ENCODE measurements at regions not wholly inside any gene's neighbourhood (a gene's known extent, or its start where the extent isn't known, plus 50 kb on each side); places are given as distances from the start of the nearest gene placed in this dataset.

GRCh38 chr17:77492446-77493237 is 351.9 kb downstream of the SEC14L1 start:
- H3K4me1 ChIP-seq (replicated peaks in 1 of 4; ENCODE audit: control insufficient read depth in 3 of 4, insufficient read depth in 4 of 4, low read length in 3 of 4), result peaks cover 0 to 5% (median 1%) of the 10 kb centered on the region in 4 experiments; a peak in 4 of 7 replicates
- no peak overlapping the region for H2BK20ac ChIP-seq (ENCODE audit: low read length)
- no peak overlapping the region for H3K4ac ChIP-seq (replicated peaks; ENCODE audit: insufficient read length, low read depth, low read length)
- peaks cover 17 to 47% (median 38%) of the 10 kb centered on the region in 4 experiments; a peak in 7 of 8 replicates for H3K36me3 ChIP-seq (ENCODE audit: control insufficient read depth in 2 of 4, insufficient read depth in 4 of 4, low read length in 3 of 4)
- H3K27ac ChIP-seq (ENCODE audit: low read depth, low read length), result no peak overlapping the region
- peaks cover 4 to 17% of the 10 kb centered on the region in 2 experiments for H4K20me1 ChIP-seq (replicated peaks in 1 of 2; ENCODE audit: control insufficient read depth in 1 of 2, insufficient read depth in 2 of 2, low read length in 2 of 2)
- no peak overlapping the region for H4K5ac ChIP-seq (ENCODE audit: insufficient read length, low read depth, low read length)
- no peaks in the 10 kb centered on the region for H3K79me2 ChIP-seq (ENCODE audit: control insufficient read depth in 1 of 2, insufficient read depth in 2 of 2, low read length in 2 of 2)
- H3K56ac ChIP-seq (replicated peaks; ENCODE audit: insufficient read length, low read depth, low read length), result no peak overlapping the region
- ChIA-PET CTCF (ENCODE audit: partially characterized antibody) (interaction anchor here (0.6 to 2.1 kb wide), 5 partner anchors 8 to 138 kb away, joined by 3 to 15 read pairs (median 3); no protein-coding TSS in a partner anchor), POLR2A (ENCODE audit: partially characterized antibody) (interaction anchor here (0.9 kb wide), 1 partner anchor 57 kb away, joined by 3 read pairs; no protein-coding TSS in a partner anchor)
- FAIRE-seq (no peak), DNase-seq (ENCODE audit: low read depth in 1 of 2, low spot score in 2 of 2) (no peak)
- H2AFZ ChIP-seq (ENCODE audit: low read length), result no peak overlapping the region
- no peak overlapping the region for H3K9ac ChIP-seq (replicated peaks in 1 of 4; ENCODE audit: extremely low read depth in 1 of 4, low read depth in 3 of 4, low read length in 3 of 4)
- H3K9me3 ChIP-seq (ENCODE audit: insufficient read depth in 2 of 2, low read depth in 1 of 2, low read length in 1 of 2), result no peaks in the 10 kb centered on the region
- no peak overlapping the region for H4K91ac ChIP-seq (replicated peaks; ENCODE audit: insufficient read length, low read length)
- H3K4me3 ChIP-seq (ENCODE audit: extremely low read depth in 1 of 4, insufficient read depth in 2 of 4, low read depth in 3 of 4, low read length in 4 of 4), result no peak overlapping the region
- H3K27me3 ChIP-seq (replicated peaks in 1 of 4; ENCODE audit: control insufficient read depth in 3 of 4, extremely low read depth in 1 of 4, insufficient read depth in 3 of 4, low read length in 3 of 4), result no peaks in the 10 kb centered on the region
- H3K23ac ChIP-seq (ENCODE audit: insufficient read length), result no peak overlapping the region
- H3K79me1 ChIP-seq (ENCODE audit: low read depth, low read length), result peaks cover 4% of the 10 kb centered on the region
- H2BK15ac ChIP-seq (ENCODE audit: low read length), result no peak overlapping the region
- H2BK12ac ChIP-seq (ENCODE audit: low read depth, low read length), result no peak overlapping the region
- H2BK5ac ChIP-seq (ENCODE audit: low read depth, low read length), result no peak overlapping the region
- H2AK5ac ChIP-seq (ENCODE audit: low read depth, low read length), result no peak overlapping the region
- no peak overlapping the region for H3K4me2 ChIP-seq (ENCODE audit: insufficient read depth in 1 of 2, low read depth in 2 of 2, low read length in 2 of 2)
- no peak overlapping the region for H3K18ac ChIP-seq (ENCODE audit: extremely low read depth, low read length)
- no peak overlapping the region for H3K14ac ChIP-seq (ENCODE audit: insufficient read length)
- H3K23me2 ChIP-seq (ENCODE audit: low read depth, low read length), result no peaks in the 10 kb centered on the region
- WGBS, 2 experiments (ENCODE audit: extremely low coverage in 1 of 2, insufficient coverage in 1 of 2, insufficient read length in 1 of 2, insufficient replicate concordance in 2 of 2, low coverage in 1 of 2, low lambda C conversion rate in 2 of 2, missing lambda C conversion rate in 1 of 2), result 90% methylated on average over 23 of the region's 23 CpGs; no CpG with 5 or more reads in 1 of the 2 experiments
- H2BK120ac ChIP-seq (replicated peaks; ENCODE audit: low read depth, low read length), result no peak overlapping the region
- no peak overlapping the region for H4K8ac ChIP-seq (ENCODE audit: extremely low read depth, insufficient read depth, low read length)
- TF ChIP-seq TEAD4 (IDR thresholded peaks at IDR 0.05; ENCODE audit: low read depth, low read length), result no peak
- TF ChIP-seq CTBP2 (IDR thresholded peaks at IDR 0.05; ENCODE audit: borderline replicate concordance, insufficient read depth, insufficient read length, low read length), result no peak
- TF ChIP-seq CBX5 (IDR thresholded peaks at IDR 0.05; ENCODE audit: low read depth, low read length), result no peak
- TF ChIP-seq CEBPB (IDR thresholded peaks at IDR 0.05; ENCODE audit: low read depth, low read length), result no peak
- no peak for TF ChIP-seq POU5F1 (IDR thresholded peaks at IDR 0.05; ENCODE audit: low read depth, low read length)
- TF ChIP-seq BCL11A (IDR thresholded peaks at IDR 0.05; ENCODE audit: low read depth in 2 of 2, low read length in 2 of 2), result no peak
- TF ChIP-seq SIRT6 (IDR thresholded peaks at IDR 0.05; ENCODE audit: low read length), result no peak
- TF ChIP-seq SP2 (IDR thresholded peaks at IDR 0.05; ENCODE audit: low read length), result no peak
- no peak for TF ChIP-seq ZNF274 (IDR thresholded peaks at IDR 0.05; ENCODE audit: borderline replicate concordance, extremely low read depth, low read length)
- no peak for TF ChIP-seq KDM1A (IDR thresholded peaks at IDR 0.05; ENCODE audit: borderline replicate concordance, low read length)
- TF ChIP-seq, protein P1, sequence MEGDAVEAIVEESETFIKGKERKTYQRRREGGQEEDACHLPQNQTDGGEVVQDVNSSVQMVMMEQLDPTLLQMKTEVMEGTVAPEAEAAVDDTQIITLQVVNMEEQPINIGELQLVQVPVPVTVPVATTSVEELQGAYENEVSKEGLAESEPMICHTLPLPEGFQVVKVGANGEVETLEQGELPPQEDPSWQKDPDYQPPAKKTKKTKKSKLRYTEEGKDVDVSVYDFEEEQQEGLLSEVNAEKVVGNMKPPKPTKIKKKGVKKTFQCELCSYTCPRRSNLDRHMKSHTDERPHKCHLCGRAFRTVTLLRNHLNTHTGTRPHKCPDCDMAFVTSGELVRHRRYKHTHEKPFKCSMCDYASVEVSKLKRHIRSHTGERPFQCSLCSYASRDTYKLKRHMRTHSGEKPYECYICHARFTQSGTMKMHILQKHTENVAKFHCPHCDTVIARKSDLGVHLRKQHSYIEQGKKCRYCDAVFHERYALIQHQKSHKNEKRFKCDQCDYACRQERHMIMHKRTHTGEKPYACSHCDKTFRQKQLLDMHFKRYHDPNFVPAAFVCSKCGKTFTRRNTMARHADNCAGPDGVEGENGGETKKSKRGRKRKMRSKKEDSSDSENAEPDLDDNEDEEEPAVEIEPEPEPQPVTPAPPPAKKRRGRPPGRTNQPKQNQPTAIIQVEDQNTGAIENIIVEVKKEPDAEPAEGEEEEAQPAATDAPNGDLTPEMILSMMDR (IDR thresholded peaks at IDR 0.05; ENCODE audit: control extremely low read depth in 1 of 3, insufficient read depth in 1 of 3, low read depth in 1 of 3, low read length in 3 of 3), result no peak
